DMS 273 treated with DMSO at 0.1 percent for 48 hours (cell line): ENCODE measurements at regions not wholly inside any gene's neighbourhood (a gene's known extent, or its start where the extent isn't known, plus 50 kb on each side); places are given as distances from the start of the nearest gene placed in this dataset.
"Not testable (repeated sequence)": the region's sequence is repeated elsewhere in the genome, so short reads cannot be mapped to it uniquely, and the experiment has no call there.

Source experiments
- DNase-seq: peaks from one replicate; lab custom pipeline; 2025; lab: John Stamatoyannopoulos, UW

GRCh38 chr5:135776457-135776856, 58.0 kb upstream of the SLC25A48 start:
- no peak for DNase-seq

- DNase-seq, result peak; percentile 98
Measured at GRCh38 chr5:135761746-135762145, 72.7 kb upstream of the SLC25A48 start.

GRCh38 chr5:135759149-135759784, 75.2 kb upstream of the SLC25A48 start:
- DNase-seq, result no peak

GRCh38 chr5:135753990-135754389, 80.5 kb upstream of the SLC25A48 start:
- DNase-seq, result no peak

GRCh38 chr5:135750506-135750905, 84.0 kb upstream of the SLC25A48 start:
- DNase-seq, result no peak

GRCh38 chr5:135747824-135748223, 86.6 kb upstream of the SLC25A48 start:
- DNase-seq, result peak; percentile 29

GRCh38 chr5:135745897-135746500, 88.5 kb upstream of the SLC25A48 start:
- DNase-seq, result no peak

- no peak for DNase-seq
Measured at GRCh38 chr5:135743705-135744411, 90.6 kb upstream of the SLC25A48 start.

GRCh38 chr5:135743181-135743580, 91.3 kb upstream of the SLC25A48 start:
- DNase-seq, result no peak

GRCh38 chr5:135742240-135742639, 92.2 kb upstream of the SLC25A48 start:
- not testable (repeated sequence) for DNase-seq

GRCh38 chr5:135741040-135741439, 93.4 kb upstream of the SLC25A48 start:
- DNase-seq, result no peak

GRCh38 chr5:135740475-135740874, 94.0 kb upstream of the SLC25A48 start:
- no peak for DNase-seq

- DNase-seq, result no peak
Measured at GRCh38 chr5:135739383-135739981, 95.0 kb upstream of the SLC25A48 start.

- DNase-seq, result no peak
Measured at GRCh38 chr5:135738564-135738875, 95.9 kb upstream of the SLC25A48 start.

- DNase-seq, result no peak
Measured at GRCh38 chr5:135737701-135738563, 96.5 kb upstream of the SLC25A48 start.

- DNase-seq, result not testable (repeated sequence)
Measured at GRCh38 chr5:135736952-135737351, 97.5 kb upstream of the SLC25A48 start.

- DNase-seq, result no peak
Measured at GRCh38 chr5:135735831-135736230, 98.6 kb upstream of the SLC25A48 start.

GRCh38 chr5:135734956-135735355, 99.5 kb upstream of the SLC25A48 start:
- not testable (repeated sequence) for DNase-seq

- DNase-seq, result not testable (repeated sequence)
Measured at GRCh38 chr5:135731034-135731433, 103.4 kb upstream of the SLC25A48 start.

GRCh38 chr5:135730161-135730560, 104.3 kb upstream of the SLC25A48 start:
- DNase-seq, result not testable (repeated sequence)

- no peak for DNase-seq
Measured at GRCh38 chr5:135729321-135729786, 105.1 kb upstream of the SLC25A48 start.

GRCh38 chr5:135724617-135725016, 109.8 kb upstream of the SLC25A48 start:
- no peak for DNase-seq
